ENCODE measurements at regions not wholly inside any gene's neighbourhood (a gene's known extent, or its start where the extent isn't known, plus 50 kb on each side); places are given as distances from the start of the nearest gene placed in this dataset.

GRCh38 chr4:124970011-124970410, 257.5 kb upstream of the ANKRD50 start:
- H3K9me3 ChIP-seq = no peaks in the 10 kb centered on the region
- no peaks in the 10 kb centered on the region for H3K36me3 ChIP-seq (ENCODE audit: control insufficient read depth in 2 of 2, extremely low read depth in 1 of 2, insufficient read depth in 1 of 2, low read length in 1 of 2)
- DNase-seq (no peak), ATAC-seq (replicated peaks in 1 of 4) (no peak)
- H3K27ac ChIP-seq (ENCODE audit: low read length) = no peak overlapping the region
- ChIA-PET POLR2A (no interaction called here), CTCF (no interaction called here)
- no peaks in the 10 kb centered on the region for H3K4me1 Mint-ChIP-seq
- peaks cover 0 to 4% (median 0%) of the 10 kb centered on the region in 3 donors for H3K9me3 Mint-ChIP-seq
- H3K36me3 Mint-ChIP-seq = no peaks in the 10 kb centered on the region
- no peak overlapping the region for H3K27ac Mint-ChIP-seq
- no peak overlapping the region for H3K4me3 Mint-ChIP-seq
- H3K27me3 Mint-ChIP-seq = no peaks in the 10 kb centered on the region
- H3K4me3 ChIP-seq (ENCODE audit: control insufficient read depth in 1 of 2, extremely low read depth in 1 of 2, low read length in 1 of 2) = no peak overlapping the region
- no CpG with 5 or more reads among the region's 2 CpGs for WGBS (ENCODE audit: insufficient coverage)
- H3K4me1 ChIP-seq (ENCODE audit: control insufficient read depth in 1 of 2, extremely low read depth in 1 of 2, insufficient read depth in 2 of 2, low read length in 2 of 2) = no peaks in the 10 kb centered on the region
- no peaks in the 10 kb centered on the region for H3K27me3 ChIP-seq (replicated peaks in 1 of 2; ENCODE audit: control insufficient read depth in 2 of 2, extremely low read depth in 1 of 2, insufficient read depth in 2 of 2, low read length in 1 of 2)

- H3K36me3 Mint-ChIP-seq = no peaks in the 10 kb centered on the region
- no peak overlapping the region for H3K27ac Mint-ChIP-seq
Measured at GRCh38 chr4:124965497-124965891, 253.0 kb upstream of the ANKRD50 start.

GRCh38 chr4:124964852-124965496, 252.4 kb upstream of the ANKRD50 start:
- no peak overlapping the region for H3K4me3 Mint-ChIP-seq
- POLR2A ChIA-PET = no interaction called here
- no peaks in the 10 kb centered on the region for H3K4me1 Mint-ChIP-seq
- CTCF ChIA-PET = no interaction called here
- H3K4me3 ChIP-seq (ENCODE audit: control insufficient read depth in 1 of 2, extremely low read depth in 1 of 2, low read length in 1 of 2) = no peak overlapping the region
- DNase-seq (no peak), ATAC-seq (replicated peaks in 1 of 4) (no peak)
- no peak overlapping the region for H3K27ac Mint-ChIP-seq
- no peaks in the 10 kb centered on the region for H3K9me3 ChIP-seq
- H3K9me3 Mint-ChIP-seq = peaks cover 14 to 21% (median 20%) of the 10 kb centered on the region in 3 donors
- no peaks in the 10 kb centered on the region for H3K27me3 ChIP-seq (replicated peaks in 1 of 2; ENCODE audit: control insufficient read depth in 2 of 2, extremely low read depth in 1 of 2, insufficient read depth in 2 of 2, low read length in 1 of 2)
- WGBS (ENCODE audit: insufficient coverage) = 60% methylated on average over 1 of the region's 5 CpGs
- no peaks in the 10 kb centered on the region for H3K36me3 Mint-ChIP-seq
- H3K27me3 Mint-ChIP-seq = no peaks in the 10 kb centered on the region
- no peak overlapping the region for H3K27ac ChIP-seq (ENCODE audit: low read length)
- no peaks in the 10 kb centered on the region for H3K4me1 ChIP-seq (ENCODE audit: control insufficient read depth in 1 of 2, extremely low read depth in 1 of 2, insufficient read depth in 2 of 2, low read length in 2 of 2)
- H3K36me3 ChIP-seq (ENCODE audit: control insufficient read depth in 2 of 2, extremely low read depth in 1 of 2, insufficient read depth in 1 of 2, low read length in 1 of 2) = no peaks in the 10 kb centered on the region

More at GRCh38 chr4:124965497-124965891, 253.0 kb upstream of the ANKRD50 start:
- H3K27me3 Mint-ChIP-seq = no peaks in the 10 kb centered on the region
- Histone ChIP-seq H3K36me3 (ENCODE audit: control insufficient read depth in 2 of 2, extremely low read depth in 1 of 2, insufficient read depth in 1 of 2, low read length in 1 of 2) (no peaks in the 10 kb centered on the region), H3K9me3 (no peaks in the 10 kb centered on the region), H3K27me3 (replicated peaks in 1 of 2; ENCODE audit: control insufficient read depth in 2 of 2, extremely low read depth in 1 of 2, insufficient read depth in 2 of 2, low read length in 1 of 2) (no peaks in the 10 kb centered on the region), H3K4me3 (ENCODE audit: control insufficient read depth in 1 of 2, extremely low read depth in 1 of 2, low read length in 1 of 2) (no peak overlapping the region), H3K27ac (ENCODE audit: low read length) (no peak overlapping the region), H3K4me1 (ENCODE audit: control insufficient read depth in 1 of 2, extremely low read depth in 1 of 2, insufficient read depth in 2 of 2, low read length in 2 of 2) (no peaks in the 10 kb centered on the region)
- H3K4me1 Mint-ChIP-seq = no peaks in the 10 kb centered on the region
- peaks cover 9 to 15% (median 15%) of the 10 kb centered on the region in 3 donors for H3K9me3 Mint-ChIP-seq
- H3K4me3 Mint-ChIP-seq = no peak overlapping the region
- POLR2A ChIA-PET = no interaction called here
- ATAC-seq (replicated peaks in 1 of 4) = no peak
- DNase-seq = no peak
- CTCF ChIA-PET = no interaction called here
- WGBS (ENCODE audit: insufficient coverage) = 75% methylated on average over 1 of the region's 1 CpG

- peaks cover 18 to 25% (median 24%) of the 10 kb centered on the region in 3 donors for H3K9me3 Mint-ChIP-seq
- H3K27me3 Mint-ChIP-seq = no peaks in the 10 kb centered on the region
- H3K4me1 Mint-ChIP-seq = no peaks in the 10 kb centered on the region
- H3K36me3 ChIP-seq (ENCODE audit: control insufficient read depth in 2 of 2, extremely low read depth in 1 of 2, insufficient read depth in 1 of 2, low read length in 1 of 2) = no peaks in the 10 kb centered on the region
- H3K4me1 ChIP-seq (ENCODE audit: control insufficient read depth in 1 of 2, extremely low read depth in 1 of 2, insufficient read depth in 2 of 2, low read length in 2 of 2) = no peaks in the 10 kb centered on the region
- no peak for ATAC-seq (replicated peaks in 1 of 4)
- no peak overlapping the region for H3K4me3 Mint-ChIP-seq
- no peaks in the 10 kb centered on the region for H3K9me3 ChIP-seq
- H3K36me3 Mint-ChIP-seq = no peaks in the 10 kb centered on the region
- no peak overlapping the region for H3K27ac Mint-ChIP-seq
- DNase-seq = no peak
- no peak overlapping the region for H3K27ac ChIP-seq (ENCODE audit: low read length)
- no peak overlapping the region for H3K4me3 ChIP-seq (ENCODE audit: control insufficient read depth in 1 of 2, extremely low read depth in 1 of 2, low read length in 1 of 2)
- H3K27me3 ChIP-seq (replicated peaks in 1 of 2; ENCODE audit: control insufficient read depth in 2 of 2, extremely low read depth in 1 of 2, insufficient read depth in 2 of 2, low read length in 1 of 2) = no peaks in the 10 kb centered on the region
- ChIA-PET CTCF (no interaction called here), POLR2A (interaction anchor here in 1 of 2 donors (0.5 kb wide), 1 partner anchor 85 kb away, joined by 7 read pairs; no protein-coding TSS in a partner anchor)
- WGBS (ENCODE audit: insufficient coverage) = no CpG with 5 or more reads among the region's 2 CpGs
Measured at GRCh38 chr4:124964251-124964650, 251.7 kb upstream of the ANKRD50 start.

- 65% methylated on average over 3 of the region's 4 CpGs for WGBS (ENCODE audit: insufficient coverage)
- Histone ChIP-seq H3K9me3 (no peaks in the 10 kb centered on the region), H3K27me3 (replicated peaks in 1 of 2; ENCODE audit: control insufficient read depth in 2 of 2, extremely low read depth in 1 of 2, insufficient read depth in 2 of 2, low read length in 1 of 2) (no peaks in the 10 kb centered on the region)
Measured at GRCh38 chr4:124961138-124961750, 248.7 kb upstream of the ANKRD50 start.

GRCh38 chr4:124958847-124959246, 246.3 kb upstream of the ANKRD50 start:
- ChIA-PET CTCF (no interaction called here), POLR2A (no interaction called here)
- no peak overlapping the region for H3K27ac Mint-ChIP-seq
- no peaks in the 10 kb centered on the region for H3K4me1 ChIP-seq (ENCODE audit: control insufficient read depth in 1 of 2, extremely low read depth in 1 of 2, insufficient read depth in 2 of 2, low read length in 2 of 2)
- no peak overlapping the region for H3K4me3 Mint-ChIP-seq
- H3K36me3 ChIP-seq (ENCODE audit: control insufficient read depth in 2 of 2, extremely low read depth in 1 of 2, insufficient read depth in 1 of 2, low read length in 1 of 2) = no peaks in the 10 kb centered on the region
- no CpG with 5 or more reads among the region's 1 CpG for whole genome bisulfite sequencing (ENCODE audit: insufficient coverage)
- ATAC-seq (replicated peaks in 1 of 4) (no peak), DNase-seq (no peak)
- no peaks in the 10 kb centered on the region for H3K4me1 Mint-ChIP-seq
- no peaks in the 10 kb centered on the region for H3K36me3 Mint-ChIP-seq
- no peak overlapping the region for H3K4me3 ChIP-seq (ENCODE audit: control insufficient read depth in 1 of 2, extremely low read depth in 1 of 2, low read length in 1 of 2)
- no peaks in the 10 kb centered on the region for H3K27me3 ChIP-seq (replicated peaks in 1 of 2; ENCODE audit: control insufficient read depth in 2 of 2, extremely low read depth in 1 of 2, insufficient read depth in 2 of 2, low read length in 1 of 2)
- H3K27me3 Mint-ChIP-seq = no peaks in the 10 kb centered on the region
- no peaks in the 10 kb centered on the region for H3K9me3 ChIP-seq
- no peak overlapping the region for H3K27ac ChIP-seq (ENCODE audit: low read length)
- peaks cover 18 to 25% (median 24%) of the 10 kb centered on the region in 3 donors for H3K9me3 Mint-ChIP-seq

More at GRCh38 chr4:124961138-124961750, 248.7 kb upstream of the ANKRD50 start:
- DNase-seq (no peak), ATAC-seq (replicated peaks in 1 of 4) (no peak)
- H3K27ac Mint-ChIP-seq = no peak overlapping the region
- Histone ChIP-seq H3K4me1 (ENCODE audit: control insufficient read depth in 1 of 2, extremely low read depth in 1 of 2, insufficient read depth in 2 of 2, low read length in 2 of 2) (no peaks in the 10 kb centered on the region), H3K27ac (ENCODE audit: low read length) (no peak overlapping the region), H3K4me3 (ENCODE audit: control insufficient read depth in 1 of 2, extremely low read depth in 1 of 2, low read length in 1 of 2) (no peak overlapping the region), H3K36me3 (ENCODE audit: control insufficient read depth in 2 of 2, extremely low read depth in 1 of 2, insufficient read depth in 1 of 2, low read length in 1 of 2) (no peaks in the 10 kb centered on the region)
- H3K4me1 Mint-ChIP-seq = no peaks in the 10 kb centered on the region
- H3K4me3 Mint-ChIP-seq = no peak overlapping the region
- no peaks in the 10 kb centered on the region for H3K36me3 Mint-ChIP-seq
- ChIA-PET POLR2A (no interaction called here), CTCF (no interaction called here)
- H3K27me3 Mint-ChIP-seq = no peaks in the 10 kb centered on the region
- peaks cover 18 to 25% (median 24%) of the 10 kb centered on the region in 3 donors for H3K9me3 Mint-ChIP-seq
